IPS DF 4.7 (cell line): ENCODE measurements at regions not wholly inside any gene's neighbourhood (a gene's known extent, or its start where the extent isn't known, plus 50 kb on each side); places are given as distances from the start of the nearest gene placed in this dataset.
"Not testable (repeated sequence)": the region's sequence is repeated elsewhere in the genome, so short reads cannot be mapped to it uniquely, and the experiment has no call there.

Experiments used
- DNase-seq: peaks from one replicate; pipeline ENCODE4 v3.0.0-alpha.2; 2013; ENCODE audit warnings: low spot score; ENCODE audit errors: extremely low read depth

GRCh38 chr2:18319987-18320386 is 240.5 kb downstream of the RDH14 start:
- DNase-seq: no peak

- DNase-seq: no peak
Observed at GRCh38 chr2:18317017-18317416, 243.4 kb downstream of the RDH14 start.

- DNase-seq: no peak
Observed at GRCh38 chr2:18312818-18313217, 247.6 kb downstream of the RDH14 start.

- no peak for DNase-seq
Observed at GRCh38 chr2:18311420-18312195, 248.8 kb downstream of the RDH14 start.

GRCh38 chr2:18309627-18310026 is 250.8 kb downstream of the RDH14 start:
- DNase-seq: no peak

- no peak for DNase-seq
Observed at GRCh38 chr2:18309188-18309587, 251.3 kb downstream of the RDH14 start.

- DNase-seq: no peak
Observed at GRCh38 chr2:18304849-18305248, 255.6 kb downstream of the RDH14 start.

GRCh38 chr2:18301421-18302139 is 258.9 kb downstream of the RDH14 start:
- no peak for DNase-seq

- no peak for DNase-seq
Observed at GRCh38 chr2:18299423-18300212, 260.8 kb downstream of the RDH14 start.

- no peak for DNase-seq
Observed at GRCh38 chr2:18297534-18298058, 262.9 kb downstream of the RDH14 start.

- DNase-seq: no peak
Observed at GRCh38 chr2:18290386-18290785, 270.1 kb downstream of the RDH14 start.

GRCh38 chr2:18286897-18287296 is 273.6 kb downstream of the RDH14 start:
- DNase-seq: no peak

GRCh38 chr2:18284331-18284730 is 276.1 kb downstream of the RDH14 start:
- DNase-seq: no peak

- no peak for DNase-seq
Observed at GRCh38 chr2:18282026-18282425, 278.4 kb downstream of the RDH14 start.

GRCh38 chr2:18276583-18277075 is 283.8 kb downstream of the RDH14 start:
- DNase-seq: no peak

- DNase-seq: no peak
Observed at GRCh38 chr2:18273205-18273604, 287.2 kb downstream of the RDH14 start.

GRCh38 chr2:18272148-18272494 is 288.3 kb downstream of the RDH14 start:
- no peak for DNase-seq

GRCh38 chr2:18271370-18272147 is 288.9 kb downstream of the RDH14 start:
- DNase-seq: no peak

GRCh38 chr2:18268400-18268799 is 292.1 kb downstream of the RDH14 start:
- no peak for DNase-seq

- no peak for DNase-seq
Observed at GRCh38 chr2:18267501-18267900, 293.0 kb downstream of the RDH14 start.

- not testable (repeated sequence) for DNase-seq
Observed at GRCh38 chr2:18266699-18267098, 293.8 kb downstream of the RDH14 start.
